ENCODE measurements at regions not wholly inside any gene's neighbourhood (a gene's known extent, or its start where the extent isn't known, plus 50 kb on each side); places are given as distances from the start of the nearest gene placed in this dataset.

- Mint-ChIP-seq H3K4me1 (ENCODE audit: low read depth, unreplicated experiment) (no peaks in the 10 kb centered on the region), H3K9me3 (ENCODE audit: unreplicated experiment) (no peaks in the 10 kb centered on the region), H3K36me3 (ENCODE audit: low read depth, unreplicated experiment) (no peaks in the 10 kb centered on the region), H3K27me3 (ENCODE audit: low read depth, unreplicated experiment) (no peaks in the 10 kb centered on the region), H3K4me3 (ENCODE audit: unreplicated experiment) (no peak overlapping the region), H3K27ac (ENCODE audit: unreplicated experiment) (no peak overlapping the region)
- H3K4me2 ChIP-seq (ENCODE audit: low read length): no peak overlapping the region
- H3K4me1 ChIP-seq (ENCODE audit: insufficient read depth, low read length): no peaks in the 10 kb centered on the region
- H3K9me3 ChIP-seq (ENCODE audit: insufficient read depth, low read depth, low read length): no peaks in the 10 kb centered on the region
- H4K20me1 ChIP-seq (ENCODE audit: insufficient read depth, low read length): no peaks in the 10 kb centered on the region
- H2AFZ ChIP-seq (ENCODE audit: low read depth, low read length): no peak overlapping the region
- no peaks in the 10 kb centered on the region for H3K79me2 ChIP-seq (ENCODE audit: insufficient read depth, low read length)
- H3K27me3 ChIP-seq (ENCODE audit: insufficient read depth, low read length): no peaks in the 10 kb centered on the region
- no peak for DNase-seq (ENCODE audit: low read depth)
- no peak for FAIRE-seq
- H3K4me3 ChIP-seq (ENCODE audit: insufficient read depth, low read depth, low read length): no peak overlapping the region
- no peak for TF ChIP-seq EZH2 (IDR thresholded peaks at IDR 0.05; ENCODE audit: insufficient read depth, low read length)
- no peak overlapping the region for H3K27ac ChIP-seq (ENCODE audit: low read depth, low read length)
- H3K9ac ChIP-seq (ENCODE audit: low read length): no peak overlapping the region
- no peaks in the 10 kb centered on the region for H3K36me3 ChIP-seq (ENCODE audit: insufficient read depth, low read length)
Observed at GRCh38 chr13:70950664-70951063, 842.4 kb upstream of the KLHL1 start.

- H3K9me3 ChIP-seq (ENCODE audit: insufficient read depth, low read depth, low read length): no peaks in the 10 kb centered on the region
- H3K27me3 ChIP-seq (ENCODE audit: insufficient read depth, low read length): no peaks in the 10 kb centered on the region
- no peaks in the 10 kb centered on the region for H3K79me2 ChIP-seq (ENCODE audit: insufficient read depth, low read length)
- H2AFZ ChIP-seq (ENCODE audit: low read depth, low read length): no peak overlapping the region
- no peak overlapping the region for H3K9ac ChIP-seq (ENCODE audit: low read length)
- Mint-ChIP-seq H3K36me3 (ENCODE audit: low read depth, unreplicated experiment) (no peaks in the 10 kb centered on the region), H3K4me3 (ENCODE audit: unreplicated experiment) (no peak overlapping the region), H3K27ac (ENCODE audit: unreplicated experiment) (no peak overlapping the region), H3K27me3 (ENCODE audit: low read depth, unreplicated experiment) (no peaks in the 10 kb centered on the region), H3K4me1 (ENCODE audit: low read depth, unreplicated experiment) (no peaks in the 10 kb centered on the region), H3K9me3 (ENCODE audit: unreplicated experiment) (no peaks in the 10 kb centered on the region)
- no peak overlapping the region for H3K4me3 ChIP-seq (ENCODE audit: insufficient read depth, low read depth, low read length)
- no peak for DNase-seq (ENCODE audit: low read depth)
- no peak overlapping the region for H3K27ac ChIP-seq (ENCODE audit: low read depth, low read length)
- H3K4me2 ChIP-seq (ENCODE audit: low read length): no peak overlapping the region
- H4K20me1 ChIP-seq (ENCODE audit: insufficient read depth, low read length): no peaks in the 10 kb centered on the region
- TF ChIP-seq CTCF (IDR thresholded peaks at IDR 0.05; ENCODE audit: insufficient read depth, low read depth, low read length) (no peak), EZH2 (IDR thresholded peaks at IDR 0.05; ENCODE audit: insufficient read depth, low read length) (no peak)
- no peak for FAIRE-seq
- no peaks in the 10 kb centered on the region for H3K4me1 ChIP-seq (ENCODE audit: insufficient read depth, low read length)
- H3K36me3 ChIP-seq (ENCODE audit: insufficient read depth, low read length): no peaks in the 10 kb centered on the region
Observed at GRCh38 chr13:70945506-70945905, 837.3 kb upstream of the KLHL1 start.

- Histone ChIP-seq H3K4me1 (ENCODE audit: insufficient read depth, low read length) (no peaks in the 10 kb centered on the region), H3K9me3 (ENCODE audit: insufficient read depth, low read depth, low read length) (no peaks in the 10 kb centered on the region), H3K4me2 (ENCODE audit: low read length) (no peak overlapping the region), H3K27ac (ENCODE audit: low read depth, low read length) (no peak overlapping the region), H4K20me1 (ENCODE audit: insufficient read depth, low read length) (no peaks in the 10 kb centered on the region), H3K79me2 (ENCODE audit: insufficient read depth, low read length) (no peaks in the 10 kb centered on the region), H3K27me3 (ENCODE audit: insufficient read depth, low read length) (no peaks in the 10 kb centered on the region), H3K4me3 (ENCODE audit: insufficient read depth, low read depth, low read length) (no peak overlapping the region), H3K9ac (ENCODE audit: low read length) (no peak overlapping the region), H2AFZ (ENCODE audit: low read depth, low read length) (no peak overlapping the region), H3K36me3 (ENCODE audit: insufficient read depth, low read length) (no peaks in the 10 kb centered on the region)
- Mint-ChIP-seq H3K36me3 (ENCODE audit: low read depth, unreplicated experiment) (no peaks in the 10 kb centered on the region), H3K27me3 (ENCODE audit: low read depth, unreplicated experiment) (no peaks in the 10 kb centered on the region), H3K4me1 (ENCODE audit: low read depth, unreplicated experiment) (no peaks in the 10 kb centered on the region), H3K27ac (ENCODE audit: unreplicated experiment) (no peak overlapping the region), H3K9me3 (ENCODE audit: unreplicated experiment) (no peaks in the 10 kb centered on the region), H3K4me3 (ENCODE audit: unreplicated experiment) (no peak overlapping the region)
- FAIRE-seq (no peak), DNase-seq (ENCODE audit: low read depth) (no peak)
- no peak for TF ChIP-seq EZH2 (IDR thresholded peaks at IDR 0.05; ENCODE audit: insufficient read depth, low read length)
- no peak for TF ChIP-seq CTCF (IDR thresholded peaks at IDR 0.05; ENCODE audit: insufficient read depth, low read depth, low read length)
Observed at GRCh38 chr13:70941454-70941853, 833.2 kb upstream of the KLHL1 start.

All from astrocyte (in vitro differentiated cells and primary cell).